ENCODE measurements at regions not wholly inside any gene's neighbourhood (a gene's known extent, or its start where the extent isn't known, plus 50 kb on each side); places are given as distances from the start of the nearest gene placed in this dataset.

GRCh38 chr11:70954471-70954870 is 297.9 kb downstream of the SHANK2 start:
- DNase-seq = no peak

Data from effector CD8-positive, alpha-beta T cell (primary cell).